RWPE2 (cell line): ENCODE measurements at regions not wholly inside any gene's neighbourhood (a gene's known extent, or its start where the extent isn't known, plus 50 kb on each side); places are given as distances from the start of the nearest gene placed in this dataset.

Experiments used
- ATAC-seq: fragments of 200-7000 bp; cut with Tn5 transposase; 3 replicates; pipeline ENCODE4 v1.9.1; 2021; ENCODE audit warnings: low read depth
- DNase-seq: peaks from one replicate; pipeline ENCODE4 v3.0.0-alpha.2; 2020; ENCODE audit warnings: low spot score
- H3K27ac ChIP-seq: fragments of 450-650 bp; 2 replicates; pipeline ENCODE4 v1.5.1; 2017; ENCODE audit warnings: mild to moderate bottlenecking; ENCODE audit not compliant: poor library complexity, severe bottlenecking
- H3K27me3 ChIP-seq: fragments of 250-450 bp; sonication (Bioruptor Pico); 2 replicates; pipeline ENCODE4 v1.5.1; 2021; ENCODE audit warnings: mild to moderate bottlenecking, moderate library complexity; ENCODE audit not compliant: insufficient read depth, poor library complexity, severe bottlenecking
- H3K36me3 ChIP-seq: fragments of 250-450 bp; sonication (Bioruptor Pico); 2 replicates; pipeline ENCODE4 v1.5.1; 2020; ENCODE audit warnings: low read depth, mild to moderate bottlenecking, moderate library complexity
- H3K4me1 ChIP-seq: fragments of 250-450 bp; sonication (Bioruptor Pico); 2 replicates; pipeline ENCODE4 v1.5.1; 2021; ENCODE audit warnings: mild to moderate bottlenecking, moderate library complexity; ENCODE audit not compliant: insufficient read depth, poor library complexity, severe bottlenecking
- H3K4me3 ChIP-seq: fragments of 250-450 bp; sonication (Bioruptor Pico); 2 replicates; pipeline ENCODE4 v1.5.1; 2021; ENCODE audit warnings: mild to moderate bottlenecking, moderate library complexity; ENCODE audit not compliant: severe bottlenecking
- H3K9me3 ChIP-seq: fragments of 250-450 bp; sonication (Bioruptor Pico); 2 replicates; pipeline ENCODE4 v1.5.1; 2021; ENCODE audit warnings: mild to moderate bottlenecking, moderate library complexity; ENCODE audit not compliant: severe bottlenecking
- TF ChIP-seq, protein P1 (sequence below): fragments of 450-650 bp; IDR thresholded peaks from one replicate; pipeline ENCODE4 v1.5.1; 2017; ENCODE audit warnings: mild to moderate bottlenecking, moderate library complexity; ENCODE audit not compliant: poor library complexity, severe bottlenecking

DNA sequence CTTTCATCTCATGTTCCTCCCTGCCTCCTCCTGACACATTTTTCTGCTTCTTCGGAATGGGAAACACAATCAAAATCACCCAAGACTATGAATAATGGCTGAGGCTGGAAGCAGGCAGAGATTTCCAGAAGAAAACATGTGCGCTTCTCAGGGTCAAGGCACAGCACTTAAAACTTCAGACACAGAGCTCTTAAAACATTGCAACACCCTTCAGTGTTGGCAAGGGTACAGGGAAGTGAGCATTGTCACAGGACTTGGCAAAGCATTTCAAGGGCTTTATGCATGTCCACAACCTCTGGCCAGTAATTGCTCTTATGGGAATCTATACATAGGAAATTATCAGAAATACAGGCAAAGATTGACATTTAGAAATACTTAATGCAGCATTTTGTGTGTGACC lies 477.6 kb upstream of the KLHL29 start:
- Histone ChIP-seq H3K27me3 (no peaks in the 10 kb centered on the region), H3K4me3 (no peak overlapping the region), H3K27ac (no peak overlapping the region), H3K36me3 (no peaks in the 10 kb centered on the region), H3K4me1 (no peaks in the 10 kb centered on the region), H3K9me3 (no peaks in the 10 kb centered on the region)
- TF ChIP-seq, protein P1, sequence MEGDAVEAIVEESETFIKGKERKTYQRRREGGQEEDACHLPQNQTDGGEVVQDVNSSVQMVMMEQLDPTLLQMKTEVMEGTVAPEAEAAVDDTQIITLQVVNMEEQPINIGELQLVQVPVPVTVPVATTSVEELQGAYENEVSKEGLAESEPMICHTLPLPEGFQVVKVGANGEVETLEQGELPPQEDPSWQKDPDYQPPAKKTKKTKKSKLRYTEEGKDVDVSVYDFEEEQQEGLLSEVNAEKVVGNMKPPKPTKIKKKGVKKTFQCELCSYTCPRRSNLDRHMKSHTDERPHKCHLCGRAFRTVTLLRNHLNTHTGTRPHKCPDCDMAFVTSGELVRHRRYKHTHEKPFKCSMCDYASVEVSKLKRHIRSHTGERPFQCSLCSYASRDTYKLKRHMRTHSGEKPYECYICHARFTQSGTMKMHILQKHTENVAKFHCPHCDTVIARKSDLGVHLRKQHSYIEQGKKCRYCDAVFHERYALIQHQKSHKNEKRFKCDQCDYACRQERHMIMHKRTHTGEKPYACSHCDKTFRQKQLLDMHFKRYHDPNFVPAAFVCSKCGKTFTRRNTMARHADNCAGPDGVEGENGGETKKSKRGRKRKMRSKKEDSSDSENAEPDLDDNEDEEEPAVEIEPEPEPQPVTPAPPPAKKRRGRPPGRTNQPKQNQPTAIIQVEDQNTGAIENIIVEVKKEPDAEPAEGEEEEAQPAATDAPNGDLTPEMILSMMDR: no peak
- no peak for ATAC-seq
- DNase-seq: no peak

GRCh38 chr2:22912398-22912797 lies 472.6 kb upstream of the KLHL29 start:
- H3K27ac ChIP-seq: no peak overlapping the region
- no peaks in the 10 kb centered on the region for H3K27me3 ChIP-seq
- no peaks in the 10 kb centered on the region for H3K9me3 ChIP-seq
- DNase-seq: no peak
- TF ChIP-seq, protein P1: no peak
- no peak for ATAC-seq
- no peaks in the 10 kb centered on the region for H3K36me3 ChIP-seq
- no peaks in the 10 kb centered on the region for H3K4me1 ChIP-seq
- no peak overlapping the region for H3K4me3 ChIP-seq

GRCh38 chr2:22929998-22930397 lies 455.0 kb upstream of the KLHL29 start:
- Histone ChIP-seq H3K4me3 (no peak overlapping the region), H3K36me3 (no peaks in the 10 kb centered on the region), H3K27ac (no peak overlapping the region), H3K4me1 (no peaks in the 10 kb centered on the region), H3K9me3 (no peaks in the 10 kb centered on the region), H3K27me3 (no peaks in the 10 kb centered on the region)
- DNase-seq (no peak), ATAC-seq (no peak)
- TF ChIP-seq, protein P1: no peak

GRCh38 chr2:22930781-22931180 lies 454.2 kb upstream of the KLHL29 start:
- no peaks in the 10 kb centered on the region for H3K36me3 ChIP-seq
- DNase-seq (no peak), ATAC-seq (no peak)
- H3K27me3 ChIP-seq: no peaks in the 10 kb centered on the region
- no peak overlapping the region for H3K27ac ChIP-seq
- no peaks in the 10 kb centered on the region for H3K9me3 ChIP-seq
- TF ChIP-seq, protein P1: no peak
- no peaks in the 10 kb centered on the region for H3K4me1 ChIP-seq
- no peak overlapping the region for H3K4me3 ChIP-seq

DNA sequence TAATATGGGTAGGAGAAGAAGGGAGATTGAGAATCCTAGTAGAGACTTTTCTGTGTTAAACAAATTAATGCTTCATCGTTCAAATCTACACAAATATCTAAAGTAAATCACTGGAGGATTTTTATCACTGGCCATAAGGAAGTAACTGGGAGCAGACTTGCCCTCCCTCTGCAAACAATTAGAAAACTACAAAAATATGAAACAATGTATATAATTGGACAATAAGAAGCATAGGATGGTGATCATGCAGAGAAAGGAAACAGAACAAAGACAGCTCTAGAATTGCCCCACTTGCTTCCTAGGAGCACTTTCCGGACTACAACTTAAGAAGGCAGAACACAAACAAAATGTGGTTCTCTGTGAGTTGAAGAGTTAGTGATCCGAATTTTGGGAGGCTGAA lies 452.7 kb upstream of the KLHL29 start:
- no peak for DNase-seq
- TF ChIP-seq, protein P1: no peak

More for the DNA sequence above, 452.7 kb upstream of the KLHL29 start:
- no peak overlapping the region for H3K27ac ChIP-seq
- no peaks in the 10 kb centered on the region for H3K36me3 ChIP-seq
- H3K9me3 ChIP-seq: no peaks in the 10 kb centered on the region
- H3K4me3 ChIP-seq: no peak overlapping the region
- no peak for ATAC-seq
- no peaks in the 10 kb centered on the region for H3K4me1 ChIP-seq
- no peaks in the 10 kb centered on the region for H3K27me3 ChIP-seq
